ENCODE measurements at regions not wholly inside any gene's neighbourhood (a gene's known extent, or its start where the extent isn't known, plus 50 kb on each side); places are given as distances from the start of the nearest gene placed in this dataset.

GRCh38 chr18:73099759-73100158, 232.0 kb upstream of the NETO1 start:
- Mint-ChIP-seq H3K4me3 (no peak overlapping the region), H3K27me3 (no peaks in the 10 kb centered on the region), H3K4me1 (ENCODE audit: unreplicated experiment) (no peaks in the 10 kb centered on the region), H3K27ac (no peak overlapping the region), H3K36me3 (no peaks in the 10 kb centered on the region), H3K9me3 (no peaks in the 10 kb centered on the region)
- TF ChIP-seq CTCF (conservative IDR thresholded peaks at IDR 0.05) = no peak
- no peak for DNase-seq (ENCODE audit: extremely low spot score, unreplicated experiment)

- Mint-ChIP-seq H3K27ac (no peak overlapping the region), H3K4me3 (no peak overlapping the region), H3K36me3 (no peaks in the 10 kb centered on the region), H3K27me3 (no peaks in the 10 kb centered on the region), H3K4me1 (ENCODE audit: unreplicated experiment) (no peaks in the 10 kb centered on the region), H3K9me3 (peaks cover 8% of the 10 kb centered on the region)
- TF ChIP-seq CTCF (conservative IDR thresholded peaks at IDR 0.05) = no peak
- DNase-seq (ENCODE audit: extremely low spot score, unreplicated experiment) = no peak
Measured at GRCh38 chr18:73093687-73094250, 226.0 kb upstream of the NETO1 start.

- no peak overlapping the region for H3K27ac Mint-ChIP-seq
- DNase-seq (ENCODE audit: extremely low spot score, unreplicated experiment) = no peak
- H3K9me3 Mint-ChIP-seq = peaks cover 8% of the 10 kb centered on the region
- H3K4me3 Mint-ChIP-seq = no peak overlapping the region
- H3K36me3 Mint-ChIP-seq = no peaks in the 10 kb centered on the region
- H3K27me3 Mint-ChIP-seq = no peaks in the 10 kb centered on the region
- H3K4me1 Mint-ChIP-seq (ENCODE audit: unreplicated experiment) = no peaks in the 10 kb centered on the region
- TF ChIP-seq CTCF (conservative IDR thresholded peaks at IDR 0.05) = no peak
Measured at GRCh38 chr18:73088445-73088844, 220.7 kb upstream of the NETO1 start.

- no peak overlapping the region for H3K4me3 Mint-ChIP-seq
- no peak for DNase-seq (ENCODE audit: extremely low spot score, unreplicated experiment)
- TF ChIP-seq CTCF (conservative IDR thresholded peaks at IDR 0.05) = no peak
- H3K27ac Mint-ChIP-seq = no peak overlapping the region
- H3K27me3 Mint-ChIP-seq = no peaks in the 10 kb centered on the region
- peaks cover 8% of the 10 kb centered on the region for H3K9me3 Mint-ChIP-seq
- no peaks in the 10 kb centered on the region for H3K4me1 Mint-ChIP-seq (ENCODE audit: unreplicated experiment)
- no peaks in the 10 kb centered on the region for H3K36me3 Mint-ChIP-seq
Measured at GRCh38 chr18:73087282-73087977, 219.6 kb upstream of the NETO1 start.

- Mint-ChIP-seq H3K9me3 (peaks cover 3% of the 10 kb centered on the region), H3K27me3 (no peaks in the 10 kb centered on the region), H3K4me1 (ENCODE audit: unreplicated experiment) (no peaks in the 10 kb centered on the region), H3K27ac (no peak overlapping the region), H3K4me3 (no peak overlapping the region), H3K36me3 (no peaks in the 10 kb centered on the region)
- DNase-seq (ENCODE audit: extremely low spot score, unreplicated experiment) = no peak
- TF ChIP-seq CTCF (conservative IDR thresholded peaks at IDR 0.05) = no peak
Measured at GRCh38 chr18:73079920-73080319, 212.1 kb upstream of the NETO1 start.

Measured in type B pancreatic cell (in vitro differentiated cells).